GM18951 (cell line): ENCODE measurements at regions not wholly inside any gene's neighbourhood (a gene's known extent, or its start where the extent isn't known, plus 50 kb on each side); places are given as distances from the start of the nearest gene placed in this dataset.

Source experiments
- POLR2A ChIP-seq: IDR thresholded peaks from 4 replicates; pipeline ENCODE4 v1.6.1; 2011; ENCODE audit warnings: mild to moderate bottlenecking; ENCODE audit not compliant: insufficient read length, insufficient read depth; ENCODE audit errors: extremely low read depth
- in situ Hi-C: fragments of 300-500 bp; cut with MboI; formaldehyde crosslinking; loops from one replicate; pipeline ENCODE4 v1.12.0; 2022; ENCODE audit warnings: low sequenced_read_pairs, mixed read lengths, inconsistent platforms; ENCODE audit not compliant: unreplicated experiment

DNA sequence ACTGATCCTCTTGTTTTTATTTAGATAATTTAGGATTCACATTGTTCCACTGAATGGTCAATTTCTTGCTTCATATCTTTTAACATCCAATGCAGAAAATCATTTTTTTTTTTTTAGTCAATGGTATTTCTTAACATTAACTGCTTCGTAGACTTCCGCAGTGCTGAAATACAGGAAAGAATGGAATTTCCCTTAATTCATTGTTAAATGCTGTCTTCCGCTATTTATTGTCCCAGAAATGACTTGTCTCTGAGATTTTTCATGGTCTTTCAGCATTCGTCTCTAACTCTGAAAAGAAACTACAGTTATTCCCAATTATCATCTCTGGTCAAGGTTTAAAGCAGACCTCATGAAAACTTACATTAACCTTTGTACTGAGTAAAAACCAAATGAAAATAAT, 1029.1 kb upstream of the MANEA start:
- no peak for TF ChIP-seq POLR2A

DNA sequence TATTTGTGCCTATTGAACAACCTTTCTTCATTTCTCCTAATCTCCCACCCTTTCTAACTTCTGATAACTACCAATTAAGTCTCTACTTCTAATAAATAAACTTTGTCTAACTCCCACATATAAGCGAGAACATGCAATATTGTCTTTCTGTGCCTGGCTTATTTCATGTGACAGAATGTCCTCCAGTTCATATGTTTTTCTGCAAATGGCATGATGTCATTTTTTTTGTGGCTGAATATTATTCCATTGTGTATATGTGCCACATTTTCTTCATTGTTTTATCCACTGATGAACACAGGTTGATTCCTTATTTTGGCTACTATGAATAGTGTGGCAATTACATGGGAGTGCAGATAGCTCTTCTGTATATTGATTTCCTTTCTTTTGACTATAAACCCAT, 1041.5 kb upstream of the MANEA start:
- in situ Hi-C loops = no loop called here
- TF ChIP-seq POLR2A = no peak

More for the DNA sequence above, 1029.1 kb upstream of the MANEA start:
- in situ Hi-C loops = no loop called here

- in situ Hi-C loops = no loop called here
- no peak for TF ChIP-seq POLR2A
These were observed 1065.7 kb upstream of the MANEA start for GRCh38 chr6:94511502-94512088.

DNA sequence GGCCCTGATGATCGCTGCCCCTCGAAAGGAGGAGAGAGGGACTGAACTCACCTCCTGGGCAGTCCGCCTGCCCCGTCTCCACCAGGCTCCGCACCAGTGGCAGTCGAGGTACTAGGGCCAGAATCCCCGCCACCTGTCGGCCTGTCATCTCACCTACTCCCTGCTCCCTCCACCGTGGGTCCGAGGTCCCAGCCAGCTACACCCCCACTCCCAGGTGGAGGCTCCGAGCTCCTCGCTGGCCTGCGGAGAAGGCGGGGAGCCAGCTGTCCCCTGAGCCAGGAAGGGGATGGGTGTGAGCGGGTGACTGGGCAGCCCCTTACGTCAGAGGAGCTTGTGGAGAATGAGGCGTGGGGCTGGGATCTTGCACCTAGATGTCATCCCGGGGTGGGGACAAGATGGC, 1066.5 kb upstream of the MANEA start:
- TF ChIP-seq POLR2A = no peak
- in situ Hi-C loops = no loop called here

- no peak for TF ChIP-seq POLR2A
- in situ Hi-C loops = no loop called here
These were observed 1075.8 kb upstream of the MANEA start for GRCh38 chr6:94501516-94501915.

DNA sequence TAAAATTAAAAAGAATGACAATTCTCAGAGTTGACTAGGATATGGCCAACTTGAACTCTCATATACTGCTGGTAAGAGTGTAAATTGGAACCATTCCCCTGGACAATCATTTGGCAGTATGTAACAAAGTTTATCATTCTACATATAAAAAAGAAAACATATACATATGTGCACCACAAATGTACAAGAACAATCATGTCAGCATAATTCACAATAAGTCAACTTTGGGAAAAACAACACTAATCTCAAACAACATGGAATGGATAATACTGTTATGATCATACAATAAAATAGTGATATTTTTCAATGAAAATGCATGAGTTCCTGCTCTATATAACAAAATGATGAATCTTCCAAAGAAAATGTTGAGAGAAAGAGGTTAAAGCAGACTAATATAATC, 1078.7 kb upstream of the EPHA7 start:
- in situ Hi-C loops = no loop called here
- no peak for TF ChIP-seq POLR2A

GRCh38 chr6:94494500-94494899, 1075.1 kb upstream of the EPHA7 start:
- in situ Hi-C loops = no loop called here

GRCh38 chr6:94487371-94487770, 1068.0 kb upstream of the EPHA7 start:
- in situ Hi-C loops = no loop called here

More at GRCh38 chr6:94494500-94494899, 1075.1 kb upstream of the EPHA7 start:
- no peak for TF ChIP-seq POLR2A

GRCh38 chr6:94478133-94479005, 1059.0 kb upstream of the EPHA7 start:
- TF ChIP-seq POLR2A = no peak
- in situ Hi-C loops = no loop called here

More at GRCh38 chr6:94487371-94487770, 1068.0 kb upstream of the EPHA7 start:
- TF ChIP-seq POLR2A = no peak

DNA sequence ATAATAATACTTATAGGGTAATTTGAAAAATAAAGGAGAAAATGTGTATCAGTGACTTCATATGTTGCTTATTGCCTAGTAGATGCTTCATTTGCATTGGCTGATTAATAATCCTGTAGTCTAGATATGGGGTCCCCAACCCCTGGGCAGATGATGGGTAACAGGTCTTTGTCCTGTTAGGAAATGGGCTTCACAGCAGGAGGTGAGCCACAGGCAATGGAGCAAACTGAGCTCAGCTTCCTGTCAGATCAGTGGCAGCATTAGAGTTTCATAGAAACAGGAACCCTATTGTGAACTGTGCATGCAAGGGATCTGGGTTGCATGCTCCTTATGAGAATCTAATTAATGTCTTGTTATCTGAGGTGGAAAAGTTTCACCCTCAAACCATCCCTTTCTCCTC, 1049.5 kb upstream of the EPHA7 start:
- in situ Hi-C loops = no loop called here
- no peak for TF ChIP-seq POLR2A

GRCh38 chr6:94464018-94464510, 1044.7 kb upstream of the EPHA7 start:
- TF ChIP-seq POLR2A = no peak
- in situ Hi-C loops = no loop called here

- in situ Hi-C loops = no loop called here
- no peak for TF ChIP-seq POLR2A
These were observed 1043.9 kb upstream of the EPHA7 start for GRCh38 chr6:94463306-94463705.

GRCh38 chr6:94462231-94462630, 1042.9 kb upstream of the EPHA7 start:
- in situ Hi-C loops = no loop called here

DNA sequence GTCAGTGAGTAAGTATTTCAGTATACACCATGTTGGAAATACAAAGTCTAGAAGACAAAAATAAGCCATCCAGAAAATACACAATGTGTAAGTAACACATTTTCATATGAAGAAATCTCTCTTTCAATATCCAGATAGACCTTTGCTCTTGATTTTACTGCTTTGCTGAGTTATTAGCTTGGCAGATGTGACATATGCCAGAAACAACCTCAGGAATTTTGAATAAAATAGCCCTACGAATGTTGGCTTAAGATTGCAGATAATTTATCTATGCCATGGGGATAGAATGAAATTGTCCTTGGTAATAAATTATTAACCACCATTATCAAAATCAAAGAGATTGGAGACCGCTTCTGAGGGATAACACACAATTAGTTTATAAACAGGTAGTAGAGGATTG, 1036.9 kb upstream of the EPHA7 start:
- no peak for TF ChIP-seq POLR2A
- in situ Hi-C loops = no loop called here

More at GRCh38 chr6:94462231-94462630, 1042.9 kb upstream of the EPHA7 start:
- TF ChIP-seq POLR2A = no peak

GRCh38 chr6:94454231-94454630, 1034.9 kb upstream of the EPHA7 start:
- TF ChIP-seq POLR2A = no peak
- in situ Hi-C loops = no loop called here
